ENCODE measurements at regions not wholly inside any gene's neighbourhood (a gene's known extent, or its start where the extent isn't known, plus 50 kb on each side); places are given as distances from the start of the nearest gene placed in this dataset.

DNA sequence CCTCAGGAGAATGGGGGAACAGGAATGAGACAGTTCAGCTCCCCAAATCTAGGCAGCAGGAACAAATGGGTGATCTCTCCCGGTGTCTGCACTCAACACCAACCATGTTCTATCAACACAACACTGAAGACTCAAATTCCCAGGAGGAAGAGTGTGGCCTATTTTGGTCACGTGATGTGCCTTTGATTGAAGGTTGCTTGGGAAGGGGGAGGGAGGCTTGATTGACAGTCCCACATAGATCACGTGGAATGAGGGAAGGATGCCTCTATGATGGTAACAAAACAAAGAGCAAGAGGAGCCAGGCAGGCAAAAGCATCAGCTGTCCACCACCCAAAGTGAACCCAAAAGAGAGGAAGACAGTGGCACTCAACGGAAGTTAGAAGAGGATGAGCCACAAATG lies 364.8 kb downstream of the KIF16B start:
- Histone ChIP-seq H2AFZ (ENCODE audit: low read length) (no peak overlapping the region), H3K4me2 (ENCODE audit: low read depth, low read length, poor library complexity, severe bottlenecking) (no peak overlapping the region), H3K9ac (ENCODE audit: low read length) (no peak overlapping the region), H3K27ac (ENCODE audit: low read length) (no peak overlapping the region), H4K20me1 (ENCODE audit: insufficient read depth, low read depth, low read length) (no peaks in the 10 kb centered on the region), H3K4me3 (ENCODE audit: low read length) (no peak overlapping the region), H3K9me2 (replicated peaks; ENCODE audit: insufficient read depth, low read length) (no peaks in the 10 kb centered on the region), H3K4me1 (ENCODE audit: low read length) (peaks cover 12% of the 10 kb centered on the region), H3K9me3 (ENCODE audit: low read length) (no peaks in the 10 kb centered on the region), H3K79me2 (ENCODE audit: low read length) (no peaks in the 10 kb centered on the region), H3K27me3 (ENCODE audit: low read length) (no peaks in the 10 kb centered on the region), H3K36me3 (ENCODE audit: insufficient read depth, low read length) (no peaks in the 10 kb centered on the region)
- no peak for DNase-seq

DNA sequence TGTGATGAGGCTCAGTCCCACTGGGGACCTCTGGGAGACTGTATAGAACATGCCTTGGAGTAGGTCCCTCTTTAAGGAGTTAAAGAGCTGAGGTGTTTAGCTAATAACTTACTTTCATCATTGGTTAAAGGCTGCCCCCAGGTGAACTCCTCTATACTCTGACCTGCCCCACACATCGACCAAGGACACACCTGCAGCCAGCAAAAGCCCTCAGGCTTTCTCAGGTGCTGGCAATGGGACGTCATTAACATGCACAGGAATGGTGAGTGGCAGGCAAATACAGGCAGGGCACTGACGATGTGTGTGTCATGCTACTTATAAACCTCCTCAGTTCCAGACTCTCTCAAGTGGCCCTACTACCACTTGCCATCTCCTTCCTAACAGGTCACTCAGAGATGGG lies 366.4 kb downstream of the KIF16B start:
- no peak for DNase-seq
- Histone ChIP-seq H3K4me1 (ENCODE audit: low read length) (peaks cover 12% of the 10 kb centered on the region), H4K20me1 (ENCODE audit: insufficient read depth, low read depth, low read length) (no peaks in the 10 kb centered on the region), H3K9ac (ENCODE audit: low read length) (no peak overlapping the region), H3K79me2 (ENCODE audit: low read length) (no peaks in the 10 kb centered on the region), H2AFZ (ENCODE audit: low read length) (no peak overlapping the region; the same call in 1 of the 2 replicates), H3K27me3 (ENCODE audit: low read length) (no peaks in the 10 kb centered on the region), H3K27ac (ENCODE audit: low read length) (no peak overlapping the region), H3K4me3 (ENCODE audit: low read length) (no peak overlapping the region), H3K36me3 (ENCODE audit: insufficient read depth, low read length) (no peaks in the 10 kb centered on the region), H3K9me2 (replicated peaks; ENCODE audit: insufficient read depth, low read length) (no peaks in the 10 kb centered on the region), H3K9me3 (ENCODE audit: low read length) (no peaks in the 10 kb centered on the region), H3K4me2 (ENCODE audit: low read depth, low read length, poor library complexity, severe bottlenecking) (peak overlapping the region; percentile 29)

DNA sequence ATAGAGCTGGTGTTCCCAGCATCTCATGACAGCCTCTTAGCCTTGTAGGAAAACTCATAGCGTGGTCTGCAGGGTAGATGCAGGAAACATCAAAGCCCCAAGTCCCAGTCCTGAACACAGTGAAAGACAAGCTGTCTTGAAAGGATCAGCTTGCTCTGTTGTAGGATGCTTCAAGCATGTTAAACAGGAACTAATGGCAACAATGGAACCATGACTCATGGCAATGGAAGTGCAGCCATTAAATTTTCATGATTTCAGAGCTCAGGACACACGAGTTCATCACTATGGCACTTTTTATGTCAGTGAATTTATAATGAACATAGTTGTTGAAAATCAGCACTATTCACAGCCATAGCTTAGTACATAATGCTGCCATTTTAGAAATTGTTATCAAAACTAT lies 367.7 kb downstream of the KIF16B start:
- Histone ChIP-seq H4K20me1 (ENCODE audit: insufficient read depth, low read depth, low read length) (no peaks in the 10 kb centered on the region), H3K27me3 (ENCODE audit: low read length) (no peaks in the 10 kb centered on the region), H2AFZ (ENCODE audit: low read length) (no peak overlapping the region), H3K79me2 (ENCODE audit: low read length) (no peaks in the 10 kb centered on the region), H3K27ac (ENCODE audit: low read length) (no peak overlapping the region), H3K4me1 (ENCODE audit: low read length) (peaks cover 12% of the 10 kb centered on the region), H3K4me2 (ENCODE audit: low read depth, low read length, poor library complexity, severe bottlenecking) (no peak overlapping the region), H3K9ac (ENCODE audit: low read length) (no peak overlapping the region), H3K4me3 (ENCODE audit: low read length) (no peak overlapping the region), H3K36me3 (ENCODE audit: insufficient read depth, low read length) (no peaks in the 10 kb centered on the region), H3K9me2 (replicated peaks; ENCODE audit: insufficient read depth, low read length) (no peaks in the 10 kb centered on the region), H3K9me3 (ENCODE audit: low read length) (no peaks in the 10 kb centered on the region)
- DNase-seq, result peak; percentile 45

DNA sequence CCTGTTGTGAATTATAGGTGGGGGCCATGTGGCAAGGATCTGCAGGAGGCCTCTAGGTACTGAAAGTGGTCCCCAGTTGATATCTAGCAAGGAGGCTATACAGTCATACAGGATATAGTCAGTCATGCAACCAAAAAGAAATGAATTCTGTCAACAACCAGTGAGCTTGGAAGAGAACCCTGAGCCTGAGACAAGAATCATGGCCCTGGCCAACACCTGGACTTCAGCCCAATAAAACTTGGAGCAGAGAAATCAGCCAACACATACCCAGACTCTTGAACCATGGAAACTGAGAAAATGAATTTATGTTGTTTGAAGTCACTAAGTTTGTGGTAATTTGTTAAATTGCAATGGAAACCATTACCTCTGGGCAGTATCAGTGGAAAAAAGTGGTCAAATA lies 370.2 kb downstream of the KIF16B start:
- peaks cover 12% of the 10 kb centered on the region for H3K4me1 ChIP-seq (ENCODE audit: low read length)
- H3K4me3 ChIP-seq (ENCODE audit: low read length), result no peak overlapping the region
- no peaks in the 10 kb centered on the region for H4K20me1 ChIP-seq (ENCODE audit: insufficient read depth, low read depth, low read length)
- DNase-seq, result no peak
- H3K27me3 ChIP-seq (ENCODE audit: low read length), result no peaks in the 10 kb centered on the region
- H3K9ac ChIP-seq (ENCODE audit: low read length), result no peak overlapping the region
- no peaks in the 10 kb centered on the region for H3K9me3 ChIP-seq (ENCODE audit: low read length)
- no peak overlapping the region for H3K27ac ChIP-seq (ENCODE audit: low read length)
- no peaks in the 10 kb centered on the region for H3K36me3 ChIP-seq (ENCODE audit: insufficient read depth, low read length)
- H3K79me2 ChIP-seq (ENCODE audit: low read length), result no peaks in the 10 kb centered on the region
- no peak overlapping the region for H2AFZ ChIP-seq (ENCODE audit: low read length)
- no peak overlapping the region for H3K4me2 ChIP-seq (ENCODE audit: low read depth, low read length, poor library complexity, severe bottlenecking)
- no peaks in the 10 kb centered on the region for H3K9me2 ChIP-seq (replicated peaks; ENCODE audit: insufficient read depth, low read length)

DNA sequence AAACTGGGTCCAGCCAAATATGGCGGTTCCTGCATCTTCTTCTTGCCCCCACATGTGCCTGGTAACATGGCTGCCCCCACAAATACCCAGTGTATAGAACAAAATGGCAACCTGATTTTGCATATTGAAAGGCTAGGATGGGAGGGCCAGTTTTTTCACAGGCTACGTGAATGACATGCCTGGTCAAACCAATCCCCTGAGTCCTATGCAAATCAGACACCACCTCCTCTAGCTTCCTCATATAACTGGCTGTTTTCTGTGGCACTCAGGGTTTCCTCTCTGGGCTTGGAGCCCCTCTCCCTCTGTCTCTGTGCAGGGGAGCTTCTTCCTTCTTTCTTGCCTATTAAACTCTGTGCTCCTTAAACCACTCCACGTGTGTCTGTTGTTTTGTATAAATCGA lies 372.1 kb downstream of the KIF16B start:
- H2AFZ ChIP-seq (ENCODE audit: low read length), result no peak overlapping the region
- H3K4me2 ChIP-seq (ENCODE audit: low read depth, low read length, poor library complexity, severe bottlenecking), result no peak overlapping the region
- H3K9me3 ChIP-seq (ENCODE audit: low read length), result no peaks in the 10 kb centered on the region

DNA sequence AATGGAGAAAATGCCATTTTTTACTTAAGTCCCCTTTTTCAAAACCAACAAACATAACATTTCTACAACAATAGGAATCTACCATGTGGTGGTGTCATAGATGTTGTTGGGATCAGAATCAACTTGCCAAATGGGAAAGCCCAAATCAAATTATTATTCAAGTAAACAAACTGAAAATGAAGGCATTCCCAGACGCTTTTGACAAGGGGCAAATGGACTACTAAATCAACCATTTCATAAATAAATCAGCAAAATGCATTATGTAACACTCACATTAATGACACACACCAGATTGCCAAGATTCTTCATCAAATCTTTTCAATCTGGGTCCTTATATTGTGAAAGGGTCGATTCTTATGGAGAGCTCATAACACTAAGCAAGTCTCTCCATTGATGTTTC lies 375.6 kb downstream of the KIF16B start:
- no peaks in the 10 kb centered on the region for H3K79me2 ChIP-seq (ENCODE audit: low read length)
- no peaks in the 10 kb centered on the region for H3K9me3 ChIP-seq (ENCODE audit: low read length)
- H3K36me3 ChIP-seq (ENCODE audit: insufficient read depth, low read length), result no peaks in the 10 kb centered on the region
- H3K4me3 ChIP-seq (ENCODE audit: low read length), result no peak overlapping the region
- H3K9ac ChIP-seq (ENCODE audit: low read length), result no peak overlapping the region
- no peak overlapping the region for H3K27ac ChIP-seq (ENCODE audit: low read length)
- no peak overlapping the region for H3K4me2 ChIP-seq (ENCODE audit: low read depth, low read length, poor library complexity, severe bottlenecking)
- H4K20me1 ChIP-seq (ENCODE audit: insufficient read depth, low read depth, low read length), result no peaks in the 10 kb centered on the region
- H3K27me3 ChIP-seq (ENCODE audit: low read length), result no peaks in the 10 kb centered on the region
- no peaks in the 10 kb centered on the region for H3K9me2 ChIP-seq (replicated peaks; ENCODE audit: insufficient read depth, low read length)
- H2AFZ ChIP-seq (ENCODE audit: low read length), result no peak overlapping the region
- DNase-seq, result no peak
- H3K4me1 ChIP-seq (ENCODE audit: low read length), result peaks cover 10% of the 10 kb centered on the region

More for the DNA sequence above, 372.1 kb downstream of the KIF16B start:
- H4K20me1 ChIP-seq (ENCODE audit: insufficient read depth, low read depth, low read length), result no peaks in the 10 kb centered on the region
- no peak overlapping the region for H3K9ac ChIP-seq (ENCODE audit: low read length)
- no peaks in the 10 kb centered on the region for H3K79me2 ChIP-seq (ENCODE audit: low read length)
- no peak overlapping the region for H3K4me3 ChIP-seq (ENCODE audit: low read length)
- DNase-seq, result no peak
- H3K9me2 ChIP-seq (replicated peaks; ENCODE audit: insufficient read depth, low read length), result no peaks in the 10 kb centered on the region
- H3K27ac ChIP-seq (ENCODE audit: low read length), result no peak overlapping the region
- H3K27me3 ChIP-seq (ENCODE audit: low read length), result no peaks in the 10 kb centered on the region
- H3K36me3 ChIP-seq (ENCODE audit: insufficient read depth, low read length), result no peaks in the 10 kb centered on the region
- peaks cover 11% of the 10 kb centered on the region for H3K4me1 ChIP-seq (ENCODE audit: low read length)

DNA sequence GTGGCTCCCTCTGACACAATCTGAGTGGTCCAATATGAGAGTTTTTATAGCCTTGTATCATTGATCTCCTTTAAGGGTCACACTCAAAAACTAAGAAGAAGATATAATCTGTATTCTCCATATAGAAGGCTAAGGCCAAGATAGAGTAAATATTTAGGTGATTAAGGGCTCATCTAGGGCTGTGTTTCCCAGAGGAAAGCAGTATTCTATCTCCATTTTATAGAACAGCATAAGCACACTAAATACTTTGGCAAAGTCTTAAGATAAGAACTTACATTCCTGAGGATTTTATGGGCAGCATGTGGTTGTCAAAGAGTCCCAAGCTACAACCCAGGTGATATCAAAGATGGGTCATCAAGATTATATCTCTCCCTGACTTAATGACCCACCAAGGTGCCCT lies 377.6 kb downstream of the KIF16B start:
- Histone ChIP-seq H3K79me2 (ENCODE audit: low read length) (no peaks in the 10 kb centered on the region), H2AFZ (ENCODE audit: low read length) (no peak overlapping the region), H3K4me3 (ENCODE audit: low read length) (no peak overlapping the region), H3K4me2 (ENCODE audit: low read depth, low read length, poor library complexity, severe bottlenecking) (no peak overlapping the region), H3K36me3 (ENCODE audit: insufficient read depth, low read length) (no peaks in the 10 kb centered on the region), H3K9me2 (replicated peaks; ENCODE audit: insufficient read depth, low read length) (no peaks in the 10 kb centered on the region), H3K9ac (ENCODE audit: low read length) (no peak overlapping the region), H3K27me3 (ENCODE audit: low read length) (no peaks in the 10 kb centered on the region), H4K20me1 (ENCODE audit: insufficient read depth, low read depth, low read length) (no peaks in the 10 kb centered on the region), H3K9me3 (ENCODE audit: low read length) (no peaks in the 10 kb centered on the region), H3K4me1 (ENCODE audit: low read length) (peaks cover 10% of the 10 kb centered on the region), H3K27ac (ENCODE audit: low read length) (no peak overlapping the region)
- DNase-seq, result no peak

DNA sequence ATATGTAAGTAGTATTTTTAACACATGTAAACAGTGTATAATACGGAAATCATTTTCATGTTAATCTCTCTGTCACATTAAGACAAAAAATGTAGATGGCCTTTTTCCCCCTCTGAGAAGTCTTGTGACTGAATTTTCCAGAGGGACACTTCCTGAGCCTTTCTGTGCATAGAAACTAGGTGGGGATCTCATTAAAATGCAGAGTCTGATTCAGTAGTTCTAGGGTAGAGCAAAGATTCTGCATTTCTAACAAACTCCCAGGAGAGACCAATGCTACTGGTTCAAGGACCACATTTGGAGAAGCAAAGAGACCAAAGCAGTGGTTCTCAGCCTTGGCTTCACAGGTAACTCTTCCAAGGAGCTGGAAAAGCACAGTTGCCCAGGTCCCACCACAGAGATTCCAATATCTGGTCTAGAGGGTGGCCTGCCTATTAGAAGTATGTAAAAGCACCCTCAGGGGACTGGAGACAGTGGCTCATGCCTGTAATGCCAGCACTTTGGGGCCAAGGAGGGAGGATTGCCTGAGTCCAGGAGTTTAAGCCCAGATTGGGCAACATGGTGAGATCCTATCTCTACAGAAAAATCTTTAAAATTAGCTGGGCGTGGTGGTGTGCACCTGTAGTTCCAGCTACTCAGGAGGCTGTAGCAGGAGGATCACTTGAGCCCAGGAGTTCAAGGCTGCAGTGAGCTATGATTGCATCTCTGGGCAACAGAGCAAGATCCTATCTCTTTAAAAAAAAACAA lies 378.5 kb downstream of the KIF16B start:
- no peak for DNase-seq

More for the DNA sequence above, 378.5 kb downstream of the KIF16B start:
- Histone ChIP-seq H3K9ac (ENCODE audit: low read length) (no peak overlapping the region), H3K4me1 (ENCODE audit: low read length) (peaks cover 10% of the 10 kb centered on the region), H2AFZ (ENCODE audit: low read length) (no peak overlapping the region), H3K9me3 (ENCODE audit: low read length) (no peaks in the 10 kb centered on the region), H3K27me3 (ENCODE audit: low read length) (no peaks in the 10 kb centered on the region), H3K36me3 (ENCODE audit: insufficient read depth, low read length) (no peaks in the 10 kb centered on the region), H3K4me2 (ENCODE audit: low read depth, low read length, poor library complexity, severe bottlenecking) (no peak overlapping the region), H3K9me2 (replicated peaks; ENCODE audit: insufficient read depth, low read length) (no peaks in the 10 kb centered on the region), H4K20me1 (ENCODE audit: insufficient read depth, low read depth, low read length) (no peaks in the 10 kb centered on the region), H3K79me2 (ENCODE audit: low read length) (no peaks in the 10 kb centered on the region), H3K4me3 (ENCODE audit: low read length) (no peak overlapping the region), H3K27ac (ENCODE audit: low read length) (no peak overlapping the region)

Measured in Karpas-422 (cell line).